ENCODE measurements at regions not wholly inside any gene's neighbourhood (a gene's known extent, or its start where the extent isn't known, plus 50 kb on each side); places are given as distances from the start of the nearest gene placed in this dataset.

DNA sequence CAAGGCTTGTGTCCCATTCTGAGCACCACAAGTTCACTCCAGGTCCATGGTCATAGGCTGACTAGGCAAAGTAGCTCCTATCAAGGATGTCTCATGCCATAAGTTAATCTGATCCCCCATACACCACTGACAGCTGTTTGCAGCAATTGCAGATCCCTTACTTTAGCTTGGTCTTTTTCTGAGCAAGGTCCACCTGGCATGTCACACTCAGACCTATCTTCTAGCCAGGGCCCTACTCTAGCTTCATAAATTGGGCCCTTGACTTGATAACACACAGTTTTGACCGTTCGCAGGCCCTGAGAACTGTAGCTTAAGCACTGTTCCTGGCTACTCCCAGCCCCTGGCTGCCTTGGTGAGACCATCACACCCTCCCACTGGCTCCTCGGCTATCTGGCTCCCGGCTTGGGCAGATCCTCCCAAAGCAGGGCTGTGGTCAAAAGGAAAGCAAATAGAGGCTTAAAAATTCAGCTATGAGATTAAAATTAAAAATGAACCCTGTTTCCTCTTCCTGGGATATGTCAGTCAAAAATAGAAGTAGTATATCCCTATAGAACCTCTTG lies 427.4 kb downstream of the RAB28 start:
- Histone ChIP-seq H3K9ac (ENCODE audit: low read depth in 1 of 2, low read length in 2 of 2) (no peak overlapping the region), H3K9me3 (ENCODE audit: control insufficient read depth in 4 of 4, low read length in 3 of 4) (no peaks in the 10 kb centered on the region), H3K4me1 (ENCODE audit: control insufficient read depth in 4 of 4, insufficient read depth in 4 of 4, low read length in 3 of 4) (peaks cover 0 to 3% (median 0%) of the 10 kb centered on the region in 4 donors), H3K4me3 (ENCODE audit: low read depth in 1 of 3, low read length in 3 of 3) (no peak overlapping the region), H3K27me3 (ENCODE audit: control insufficient read depth in 4 of 4, insufficient read depth in 4 of 4, low read length in 3 of 4) (no peaks in the 10 kb centered on the region), H3K36me3 (ENCODE audit: control insufficient read depth in 4 of 4, insufficient read depth in 3 of 4, low read depth in 1 of 4, low read length in 3 of 4) (no peaks in the 10 kb centered on the region), H3K27ac (ENCODE audit: low read depth in 1 of 2, low read length in 2 of 2) (no peak overlapping the region)
- TF ChIP-seq FOXA2 (IDR thresholded peaks at IDR 0.05): no peak
- TF ChIP-seq HNF4A (conservative IDR thresholded peaks at IDR 0.05): no peak
- no peak for TF ChIP-seq JUND (IDR thresholded peaks at IDR 0.05)
- no peak for TF ChIP-seq EGR1 (IDR thresholded peaks at IDR 0.05; ENCODE audit: low read depth in 2 of 2)
- TF ChIP-seq RXRA (IDR thresholded peaks at IDR 0.05): no peak
- no peak for TF ChIP-seq TAF1 (conservative IDR thresholded peaks at IDR 0.05)
- TF ChIP-seq GABPA (IDR thresholded peaks at IDR 0.05 in 1 of 2, conservative IDR thresholded peaks at IDR 0.05 in 1 of 2): no peak
- no peak for TF ChIP-seq NR2F2 (IDR thresholded peaks at IDR 0.05)
- no peak for TF ChIP-seq SP1 (IDR thresholded peaks at IDR 0.05)
- TF ChIP-seq RAD21 (IDR thresholded peaks at IDR 0.05): no peak
- no peak for TF ChIP-seq FOXA1 (IDR thresholded peaks at IDR 0.05)
- DNase-seq (ENCODE audit: low spot score): no peak
- WGBS: 70% methylated on average over 4 of the region's 4 CpGs

GRCh38 chr4:13054420-13054970 lies 429.6 kb downstream of the RAB28 start:
- Histone ChIP-seq H3K4me1 (ENCODE audit: control insufficient read depth in 4 of 4, insufficient read depth in 4 of 4, low read length in 3 of 4) (peaks cover 0 to 3% (median 0%) of the 10 kb centered on the region in 4 donors), H3K27ac (ENCODE audit: low read depth in 1 of 2, low read length in 2 of 2) (no peak overlapping the region), H3K36me3 (ENCODE audit: control insufficient read depth in 4 of 4, insufficient read depth in 3 of 4, low read depth in 1 of 4, low read length in 3 of 4) (no peaks in the 10 kb centered on the region), H3K9me3 (ENCODE audit: control insufficient read depth in 4 of 4, low read length in 3 of 4) (no peaks in the 10 kb centered on the region), H3K27me3 (ENCODE audit: control insufficient read depth in 4 of 4, insufficient read depth in 4 of 4, low read length in 3 of 4) (no peaks in the 10 kb centered on the region), H3K9ac (ENCODE audit: low read depth in 1 of 2, low read length in 2 of 2) (no peak overlapping the region), H3K4me3 (ENCODE audit: low read depth in 1 of 3, low read length in 3 of 3) (no peak overlapping the region)
- 93% methylated on average over 3 of the region's 3 CpGs for WGBS
- no peak for DNase-seq (ENCODE audit: low spot score)
- TF ChIP-seq HNF4A (conservative IDR thresholded peaks at IDR 0.05) (no peak), FOXA2 (IDR thresholded peaks at IDR 0.05) (no peak), GABPA (IDR thresholded peaks at IDR 0.05 in 1 of 2, conservative IDR thresholded peaks at IDR 0.05 in 1 of 2) (no peak), EGR1 (IDR thresholded peaks at IDR 0.05; ENCODE audit: low read depth in 2 of 2) (no peak), FOXA1 (IDR thresholded peaks at IDR 0.05) (no peak), TAF1 (conservative IDR thresholded peaks at IDR 0.05) (no peak), REST (IDR thresholded peaks at IDR 0.05) (no peak), YY1 (IDR thresholded peaks at IDR 0.05) (no peak), HNF4G (IDR thresholded peaks at IDR 0.05) (no peak), ZBTB33 (IDR thresholded peaks at IDR 0.05) (no peak), RAD21 (IDR thresholded peaks at IDR 0.05) (no peak), JUND (IDR thresholded peaks at IDR 0.05) (no peak), RXRA (IDR thresholded peaks at IDR 0.05) (no peak)
- TF ChIP-seq, protein P1, sequence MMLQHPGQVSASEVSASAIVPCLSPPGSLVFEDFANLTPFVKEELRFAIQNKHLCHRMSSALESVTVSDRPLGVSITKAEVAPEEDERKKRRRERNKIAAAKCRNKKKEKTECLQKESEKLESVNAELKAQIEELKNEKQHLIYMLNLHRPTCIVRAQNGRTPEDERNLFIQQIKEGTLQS (IDR thresholded peaks at IDR 0.05): no peak
- TF ChIP-seq, protein P2, sequence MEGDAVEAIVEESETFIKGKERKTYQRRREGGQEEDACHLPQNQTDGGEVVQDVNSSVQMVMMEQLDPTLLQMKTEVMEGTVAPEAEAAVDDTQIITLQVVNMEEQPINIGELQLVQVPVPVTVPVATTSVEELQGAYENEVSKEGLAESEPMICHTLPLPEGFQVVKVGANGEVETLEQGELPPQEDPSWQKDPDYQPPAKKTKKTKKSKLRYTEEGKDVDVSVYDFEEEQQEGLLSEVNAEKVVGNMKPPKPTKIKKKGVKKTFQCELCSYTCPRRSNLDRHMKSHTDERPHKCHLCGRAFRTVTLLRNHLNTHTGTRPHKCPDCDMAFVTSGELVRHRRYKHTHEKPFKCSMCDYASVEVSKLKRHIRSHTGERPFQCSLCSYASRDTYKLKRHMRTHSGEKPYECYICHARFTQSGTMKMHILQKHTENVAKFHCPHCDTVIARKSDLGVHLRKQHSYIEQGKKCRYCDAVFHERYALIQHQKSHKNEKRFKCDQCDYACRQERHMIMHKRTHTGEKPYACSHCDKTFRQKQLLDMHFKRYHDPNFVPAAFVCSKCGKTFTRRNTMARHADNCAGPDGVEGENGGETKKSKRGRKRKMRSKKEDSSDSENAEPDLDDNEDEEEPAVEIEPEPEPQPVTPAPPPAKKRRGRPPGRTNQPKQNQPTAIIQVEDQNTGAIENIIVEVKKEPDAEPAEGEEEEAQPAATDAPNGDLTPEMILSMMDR (IDR thresholded peaks at IDR 0.05; ENCODE audit: low read depth, low read length, missing input control): no peak
- TF ChIP-seq, protein P3, sequence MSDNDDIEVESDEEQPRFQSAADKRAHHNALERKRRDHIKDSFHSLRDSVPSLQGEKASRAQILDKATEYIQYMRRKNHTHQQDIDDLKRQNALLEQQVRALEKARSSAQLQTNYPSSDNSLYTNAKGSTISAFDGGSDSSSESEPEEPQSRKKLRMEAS (IDR thresholded peaks at IDR 0.05): no peak
